ENCODE measurements at regions not wholly inside any gene's neighbourhood (a gene's known extent, or its start where the extent isn't known, plus 50 kb on each side); places are given as distances from the start of the nearest gene placed in this dataset.

DNA sequence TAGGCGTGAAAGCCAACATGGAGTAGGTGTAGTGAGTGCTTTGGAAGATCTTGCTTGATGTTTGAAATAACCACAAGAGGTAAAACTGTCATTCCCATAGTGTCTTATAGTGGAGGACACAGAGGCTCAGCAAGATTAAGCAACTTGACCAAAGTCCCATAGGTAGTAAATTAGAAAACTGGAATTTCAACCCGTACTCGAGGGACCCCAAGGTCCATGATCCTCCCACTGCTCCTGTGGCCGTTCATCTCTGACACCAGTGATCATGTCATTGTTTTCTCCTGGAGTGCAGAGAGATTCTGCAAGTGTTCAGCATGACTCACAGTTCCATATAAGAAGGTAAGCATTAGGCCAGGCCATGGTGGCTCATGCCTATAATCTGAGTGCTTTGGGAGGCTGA lies 126.9 kb downstream of the FGF9 start:
- H2AFZ ChIP-seq (ENCODE audit: low read depth, low read length), result no peak overlapping the region
- H3K27me3 ChIP-seq (ENCODE audit: insufficient read depth, low read length), result no peaks in the 10 kb centered on the region
- no peaks in the 10 kb centered on the region for H3K9me3 ChIP-seq (ENCODE audit: low read length)
- H3K4me1 ChIP-seq (ENCODE audit: insufficient read depth, low read length), result peaks cover 12% of the 10 kb centered on the region
- H3K4me3 ChIP-seq (ENCODE audit: low read length), result no peak overlapping the region
- no peaks in the 10 kb centered on the region for H3K36me3 ChIP-seq (ENCODE audit: insufficient read depth, low read length)

DNA sequence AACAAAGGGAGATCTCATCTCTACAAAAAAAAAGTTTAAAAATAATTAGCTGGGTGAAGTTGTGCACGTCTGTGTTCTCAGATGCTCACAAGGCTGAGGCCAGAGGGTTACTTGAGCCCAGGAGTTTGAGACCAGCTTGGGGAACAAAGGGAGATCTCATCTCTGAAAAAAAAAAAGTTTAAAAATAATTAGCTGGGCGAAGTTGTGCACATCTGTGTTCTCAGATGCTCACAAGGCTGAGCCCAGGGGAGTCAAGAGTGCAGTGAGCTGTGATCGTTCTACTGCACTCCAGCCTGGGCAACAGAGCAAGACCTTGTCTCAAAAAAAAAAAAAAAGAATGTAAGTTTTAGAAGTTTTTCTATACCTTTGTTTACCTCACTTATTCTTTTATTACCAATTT lies 127.3 kb downstream of the FGF9 start:
- Histone ChIP-seq H3K36me3 (ENCODE audit: insufficient read depth, low read length) (no peaks in the 10 kb centered on the region), H3K27me3 (ENCODE audit: insufficient read depth, low read length) (no peaks in the 10 kb centered on the region), H3K4me1 (ENCODE audit: insufficient read depth, low read length) (peaks cover 12% of the 10 kb centered on the region), H3K4me3 (ENCODE audit: low read length) (no peak overlapping the region), H3K9me3 (ENCODE audit: low read length) (no peaks in the 10 kb centered on the region), H2AFZ (ENCODE audit: low read depth, low read length) (no peak overlapping the region)

DNA sequence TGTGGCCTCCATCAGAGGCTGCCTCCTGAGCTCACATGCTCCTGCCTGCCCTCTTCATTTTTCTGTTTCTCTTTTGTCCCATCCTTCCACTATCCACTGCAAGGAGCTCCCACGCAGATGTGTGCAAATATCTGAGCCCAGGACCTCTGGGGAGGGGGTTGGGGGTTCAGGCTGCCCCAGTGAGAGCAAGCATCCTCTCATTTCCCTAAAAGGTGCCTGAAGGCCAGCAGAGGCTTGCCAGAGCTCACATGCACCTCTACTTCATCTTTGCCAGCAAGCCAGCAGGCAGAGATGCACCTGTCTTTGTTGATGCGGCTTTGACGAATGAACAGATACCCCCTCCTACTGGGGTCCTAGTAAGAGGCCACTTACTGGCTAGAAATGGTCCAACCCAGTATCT lies 128.8 kb downstream of the FGF9 start:
- H3K4me1 ChIP-seq (ENCODE audit: insufficient read depth, low read length), result peaks cover 12% of the 10 kb centered on the region
- H2AFZ ChIP-seq (ENCODE audit: low read depth, low read length), result no peak overlapping the region
- H3K9me3 ChIP-seq (ENCODE audit: low read length), result no peaks in the 10 kb centered on the region
- no peaks in the 10 kb centered on the region for H3K27me3 ChIP-seq (ENCODE audit: insufficient read depth, low read length)
- H3K36me3 ChIP-seq (ENCODE audit: insufficient read depth, low read length), result no peaks in the 10 kb centered on the region
- H3K4me3 ChIP-seq (ENCODE audit: low read length), result no peak overlapping the region

DNA sequence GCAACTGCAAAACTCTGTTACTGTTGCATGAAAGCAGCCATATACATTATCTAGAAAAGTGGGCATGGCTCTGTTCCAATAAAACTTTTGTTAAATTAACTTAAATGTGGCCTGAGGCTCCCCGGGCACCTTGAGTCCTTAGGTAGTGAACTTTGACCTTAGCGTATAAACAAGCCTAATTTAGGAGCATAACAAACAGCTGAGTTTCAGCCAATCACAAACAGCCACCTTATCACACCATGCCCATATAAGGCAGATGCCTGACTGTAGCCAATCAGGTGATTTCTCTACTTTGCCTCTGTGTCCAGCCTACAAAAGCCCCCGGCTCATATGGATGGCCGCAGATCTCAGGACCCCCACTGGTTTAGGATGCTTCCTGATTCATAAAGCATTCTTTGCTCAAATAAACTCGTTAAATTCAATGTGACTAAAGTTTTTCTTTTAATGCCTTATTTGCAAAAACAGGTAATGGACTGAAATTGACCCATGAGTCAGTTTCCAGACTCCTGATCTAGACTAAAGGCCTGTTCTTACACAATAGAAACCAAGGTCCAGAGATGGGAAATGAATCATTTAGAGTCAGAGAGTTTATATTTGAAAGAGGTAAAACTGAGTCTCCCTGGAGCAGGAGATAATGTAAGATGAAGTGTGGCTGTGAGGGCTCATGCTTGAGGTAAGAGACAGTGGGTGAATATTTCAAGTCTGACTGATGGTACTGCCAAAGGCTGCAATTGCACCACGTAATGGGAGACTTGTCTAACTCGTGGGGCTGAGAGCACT lies 130.2 kb downstream of the FGF9 start:
- Histone ChIP-seq H2AFZ (ENCODE audit: low read depth, low read length) (no peak overlapping the region), H3K27me3 (ENCODE audit: insufficient read depth, low read length) (no peaks in the 10 kb centered on the region)

DNA sequence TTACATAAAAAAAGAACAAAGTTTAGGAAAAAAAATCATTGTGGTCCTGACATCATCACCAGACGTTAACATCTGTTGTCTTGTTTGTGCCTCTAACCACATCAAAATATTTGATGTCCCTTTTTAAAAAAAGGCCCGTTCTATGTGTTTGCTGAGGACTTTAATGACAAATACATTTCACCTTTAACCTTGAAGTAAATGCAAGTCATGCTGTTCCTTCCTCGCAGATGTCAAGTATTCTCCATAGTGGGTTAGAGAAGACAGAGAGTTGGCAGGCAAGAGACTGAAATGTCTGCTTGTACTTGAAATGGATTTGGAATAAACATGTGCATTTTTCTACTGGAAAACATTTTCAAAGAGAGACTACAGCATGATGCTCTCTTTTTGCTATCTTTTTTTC lies 134.9 kb downstream of the FGF9 start:
- no peak overlapping the region for H2AFZ ChIP-seq (ENCODE audit: low read depth, low read length)
- H3K4me1 ChIP-seq (ENCODE audit: insufficient read depth, low read length), result no peaks in the 10 kb centered on the region
- no peak overlapping the region for H3K4me3 ChIP-seq (ENCODE audit: low read length)
- no peaks in the 10 kb centered on the region for H3K36me3 ChIP-seq (ENCODE audit: insufficient read depth, low read length)
- no peaks in the 10 kb centered on the region for H3K27me3 ChIP-seq (ENCODE audit: insufficient read depth, low read length)
- H3K9me3 ChIP-seq (ENCODE audit: low read length), result no peaks in the 10 kb centered on the region

More for the DNA sequence above, 130.2 kb downstream of the FGF9 start:
- Histone ChIP-seq H3K4me3 (ENCODE audit: low read length) (no peak overlapping the region), H3K9me3 (ENCODE audit: low read length) (no peaks in the 10 kb centered on the region), H3K36me3 (ENCODE audit: insufficient read depth, low read length) (no peaks in the 10 kb centered on the region), H3K4me1 (ENCODE audit: insufficient read depth, low read length) (peaks cover 11% of the 10 kb centered on the region)

DNA sequence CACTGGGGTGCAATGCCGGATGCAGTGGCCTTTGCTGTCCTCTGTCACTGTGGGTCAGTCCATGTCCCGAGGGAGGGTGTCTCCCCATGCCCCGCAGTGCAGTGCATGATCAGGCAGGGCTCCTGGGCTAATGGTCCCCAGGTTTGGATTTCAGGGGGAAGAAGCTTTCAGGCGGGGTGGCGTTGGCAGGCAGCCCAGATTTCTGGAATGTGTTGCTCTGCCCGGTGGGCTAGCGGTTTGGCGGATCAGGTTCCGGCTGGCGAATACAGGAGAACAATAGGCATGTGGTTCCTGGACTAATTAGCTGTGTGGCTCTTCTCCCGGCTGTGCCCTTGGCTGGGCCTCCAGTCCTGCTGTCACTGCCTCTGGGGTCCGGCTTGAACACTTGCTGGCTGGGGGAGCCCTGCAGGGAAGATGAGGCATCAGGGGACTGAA lies 141.3 kb downstream of the FGF9 start:
- Histone ChIP-seq H3K27me3 (ENCODE audit: insufficient read depth, low read length) (no peaks in the 10 kb centered on the region), H2AFZ (ENCODE audit: low read depth, low read length) (no peak overlapping the region), H3K4me3 (ENCODE audit: low read length) (no peak overlapping the region), H3K36me3 (ENCODE audit: insufficient read depth, low read length) (no peaks in the 10 kb centered on the region), H3K9me3 (ENCODE audit: low read length) (no peaks in the 10 kb centered on the region), H3K4me1 (ENCODE audit: insufficient read depth, low read length) (no peaks in the 10 kb centered on the region)

DNA sequence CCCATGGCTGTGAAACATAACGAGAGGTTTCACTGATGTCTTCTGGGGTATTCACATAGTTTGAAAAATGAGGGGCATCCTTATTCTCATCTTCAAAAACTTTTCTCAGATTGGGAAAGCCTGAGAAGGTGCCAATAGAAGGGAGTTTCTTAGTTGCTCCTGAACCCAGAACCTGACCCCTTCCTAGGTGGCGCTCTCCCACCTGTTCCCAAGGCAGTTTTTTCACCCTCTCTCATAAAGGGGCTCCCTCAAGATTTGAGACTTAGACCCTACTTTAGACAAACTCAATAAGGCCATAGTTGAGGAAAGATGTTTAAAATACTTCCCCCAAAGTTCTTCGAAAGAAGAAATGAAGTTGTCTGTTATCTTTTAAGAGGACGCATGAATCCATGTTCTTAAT lies 142.2 kb downstream of the FGF9 start:
- Histone ChIP-seq H3K27me3 (ENCODE audit: insufficient read depth, low read length) (no peaks in the 10 kb centered on the region), H3K9me3 (ENCODE audit: low read length) (no peaks in the 10 kb centered on the region), H3K36me3 (ENCODE audit: insufficient read depth, low read length) (no peaks in the 10 kb centered on the region), H3K4me1 (ENCODE audit: insufficient read depth, low read length) (no peaks in the 10 kb centered on the region), H3K4me3 (ENCODE audit: low read length) (no peak overlapping the region), H2AFZ (ENCODE audit: low read depth, low read length) (no peak overlapping the region)

DNA sequence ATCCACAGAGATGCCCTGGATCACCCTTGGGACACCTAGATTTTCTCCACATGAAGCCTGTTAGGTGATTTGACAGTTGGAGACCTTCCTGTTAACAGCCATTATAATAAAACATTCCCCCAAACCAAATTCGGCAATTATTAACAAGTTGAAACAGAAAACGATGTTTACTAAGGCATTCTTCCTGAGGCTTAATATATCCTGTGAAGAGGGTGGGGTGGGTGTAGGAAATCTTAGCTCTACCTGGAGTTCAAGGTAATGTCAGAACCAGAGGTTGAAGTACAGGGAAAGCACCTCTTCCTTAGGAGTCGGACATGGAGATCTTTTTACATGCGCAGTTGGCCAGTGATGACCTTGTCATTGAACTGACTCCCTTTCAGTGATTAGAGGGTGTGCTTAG lies 143.0 kb downstream of the FGF9 start:
- no peaks in the 10 kb centered on the region for H3K4me1 ChIP-seq (ENCODE audit: insufficient read depth, low read length)
- no peaks in the 10 kb centered on the region for H3K27me3 ChIP-seq (ENCODE audit: insufficient read depth, low read length)
- H3K4me3 ChIP-seq (ENCODE audit: low read length), result no peak overlapping the region
- H3K36me3 ChIP-seq (ENCODE audit: insufficient read depth, low read length), result no peaks in the 10 kb centered on the region
- H2AFZ ChIP-seq (ENCODE audit: low read depth, low read length), result no peak overlapping the region
- H3K9me3 ChIP-seq (ENCODE audit: low read length), result no peaks in the 10 kb centered on the region

DNA sequence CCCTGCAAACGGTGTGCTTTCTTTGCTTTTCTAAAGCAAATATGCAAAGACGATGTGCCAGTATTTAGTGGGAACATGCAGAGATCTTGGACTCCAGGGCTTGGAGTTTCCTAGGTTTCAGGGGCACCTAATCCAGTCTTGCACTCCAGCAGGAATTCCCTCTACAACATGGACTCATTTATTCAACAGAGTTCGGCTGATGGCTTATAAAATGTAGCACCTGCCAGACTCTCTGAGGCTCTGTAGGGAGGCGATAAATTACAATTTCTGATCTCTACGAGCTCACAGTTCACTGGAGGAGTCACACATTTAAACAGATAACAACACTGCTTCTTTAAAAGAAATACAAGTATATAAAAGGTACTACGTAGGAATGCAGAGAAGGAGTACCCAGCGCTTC lies 143.7 kb downstream of the FGF9 start:
- Histone ChIP-seq H3K9me3 (ENCODE audit: low read length) (no peaks in the 10 kb centered on the region), H3K36me3 (ENCODE audit: insufficient read depth, low read length) (no peaks in the 10 kb centered on the region), H3K4me3 (ENCODE audit: low read length) (no peak overlapping the region), H2AFZ (ENCODE audit: low read depth, low read length) (no peak overlapping the region), H3K4me1 (ENCODE audit: insufficient read depth, low read length) (no peaks in the 10 kb centered on the region), H3K27me3 (ENCODE audit: insufficient read depth, low read length) (no peaks in the 10 kb centered on the region)

DNA sequence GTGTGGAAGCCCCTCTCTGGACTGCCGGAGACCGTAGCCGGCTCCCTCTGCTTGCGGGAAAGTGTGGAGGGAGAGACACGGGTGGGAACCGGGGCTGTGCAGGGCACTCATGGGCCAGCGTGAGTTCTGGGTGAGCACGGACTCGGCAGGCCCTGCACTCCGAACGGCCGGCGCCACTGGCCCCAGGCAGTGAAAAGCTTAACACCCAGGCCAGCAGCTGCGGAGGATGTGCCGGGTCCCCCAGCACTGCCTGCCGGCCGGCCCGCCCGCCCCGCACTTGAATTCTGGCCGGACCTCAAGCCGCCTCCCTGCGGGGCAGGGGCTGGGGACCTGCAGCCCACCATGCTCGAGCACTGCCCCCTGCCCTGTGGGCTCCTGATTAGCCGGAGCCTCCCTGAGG lies 147.0 kb downstream of the FGF9 start:
- Histone ChIP-seq H3K9me3 (ENCODE audit: low read length) (no peaks in the 10 kb centered on the region), H2AFZ (ENCODE audit: low read depth, low read length) (no peak overlapping the region), H3K36me3 (ENCODE audit: insufficient read depth, low read length) (no peaks in the 10 kb centered on the region), H3K27me3 (ENCODE audit: insufficient read depth, low read length) (no peaks in the 10 kb centered on the region), H3K4me3 (ENCODE audit: low read length) (no peak overlapping the region), H3K4me1 (ENCODE audit: insufficient read depth, low read length) (no peaks in the 10 kb centered on the region)

DNA sequence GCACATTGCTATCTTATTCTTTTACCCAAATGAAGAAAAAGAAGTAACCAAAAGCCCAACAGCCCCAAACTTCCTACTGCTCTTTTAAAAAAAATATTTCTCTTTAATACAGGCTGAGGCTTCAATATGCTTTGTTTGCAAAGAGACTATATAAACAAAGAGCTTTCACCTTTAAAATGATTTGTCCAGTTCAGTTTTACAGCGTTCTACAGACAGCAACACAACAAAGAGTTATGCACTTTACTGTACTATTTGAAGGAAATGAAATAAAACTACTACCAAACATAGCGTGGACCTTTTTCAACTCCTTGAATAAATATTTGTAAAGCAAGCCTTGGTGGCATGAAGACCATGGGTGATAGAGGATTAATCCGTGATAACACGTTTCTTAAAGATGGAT lies 151.2 kb downstream of the FGF9 start:
- no peaks in the 10 kb centered on the region for H3K9me3 ChIP-seq (ENCODE audit: low read length)
- no peaks in the 10 kb centered on the region for H3K27me3 ChIP-seq (ENCODE audit: insufficient read depth, low read length)
- no peaks in the 10 kb centered on the region for H3K36me3 ChIP-seq (ENCODE audit: insufficient read depth, low read length)
- H3K4me1 ChIP-seq (ENCODE audit: insufficient read depth, low read length), result no peaks in the 10 kb centered on the region
- no peak overlapping the region for H2AFZ ChIP-seq (ENCODE audit: low read depth, low read length)
- no peak overlapping the region for H3K4me3 ChIP-seq (ENCODE audit: low read length)

DNA sequence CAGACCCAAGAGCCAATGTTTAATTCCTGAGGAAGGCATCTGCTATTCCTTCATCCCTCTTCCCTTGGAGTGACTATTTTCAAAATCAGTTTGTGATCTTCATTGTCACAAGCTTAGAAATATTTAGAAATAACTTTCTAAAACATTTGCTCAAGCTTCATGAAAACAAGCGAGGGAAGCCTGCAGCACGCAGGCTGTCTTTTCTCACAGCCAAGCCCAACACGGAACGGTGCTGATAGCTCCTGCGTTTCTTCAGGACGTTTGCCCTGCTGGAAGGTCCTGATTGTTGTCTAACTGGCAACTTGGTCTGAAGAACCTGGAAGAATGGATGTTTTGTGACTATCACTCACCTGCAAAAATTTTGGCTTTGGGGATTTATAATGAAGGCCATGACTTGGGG lies 152.5 kb downstream of the FGF9 start:
- Histone ChIP-seq H3K9me3 (ENCODE audit: low read length) (no peaks in the 10 kb centered on the region), H3K4me1 (ENCODE audit: insufficient read depth, low read length) (no peaks in the 10 kb centered on the region), H2AFZ (ENCODE audit: low read depth, low read length) (no peak overlapping the region), H3K36me3 (ENCODE audit: insufficient read depth, low read length) (no peaks in the 10 kb centered on the region), H3K4me3 (ENCODE audit: low read length) (no peak overlapping the region), H3K27me3 (ENCODE audit: insufficient read depth, low read length) (no peaks in the 10 kb centered on the region)

DNA sequence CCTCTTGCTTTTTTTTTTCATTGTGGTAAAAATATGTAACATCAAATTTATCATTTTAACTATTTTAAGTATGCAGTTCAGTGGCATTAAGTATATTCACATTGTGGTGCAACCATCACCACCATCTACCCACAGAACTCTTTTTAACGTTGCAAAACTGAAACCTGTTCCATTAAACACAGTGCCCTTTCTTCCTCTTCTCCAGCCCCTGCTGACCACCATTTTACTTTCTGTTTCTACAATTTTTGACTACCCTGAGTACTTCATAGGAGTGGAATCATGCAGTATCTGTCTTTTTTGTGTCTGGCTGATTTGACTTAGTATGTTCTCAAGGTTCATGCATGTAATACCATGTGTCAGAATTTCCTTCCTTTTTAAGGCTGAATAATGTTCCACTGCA lies 153.1 kb downstream of the FGF9 start:
- H3K4me1 ChIP-seq (ENCODE audit: insufficient read depth, low read length), result no peaks in the 10 kb centered on the region
- no peak overlapping the region for H2AFZ ChIP-seq (ENCODE audit: low read depth, low read length)
- no peaks in the 10 kb centered on the region for H3K36me3 ChIP-seq (ENCODE audit: insufficient read depth, low read length)
- no peaks in the 10 kb centered on the region for H3K9me3 ChIP-seq (ENCODE audit: low read length)
- H3K27me3 ChIP-seq (ENCODE audit: insufficient read depth, low read length), result no peaks in the 10 kb centered on the region
- H3K4me3 ChIP-seq (ENCODE audit: low read length), result no peak overlapping the region

DNA sequence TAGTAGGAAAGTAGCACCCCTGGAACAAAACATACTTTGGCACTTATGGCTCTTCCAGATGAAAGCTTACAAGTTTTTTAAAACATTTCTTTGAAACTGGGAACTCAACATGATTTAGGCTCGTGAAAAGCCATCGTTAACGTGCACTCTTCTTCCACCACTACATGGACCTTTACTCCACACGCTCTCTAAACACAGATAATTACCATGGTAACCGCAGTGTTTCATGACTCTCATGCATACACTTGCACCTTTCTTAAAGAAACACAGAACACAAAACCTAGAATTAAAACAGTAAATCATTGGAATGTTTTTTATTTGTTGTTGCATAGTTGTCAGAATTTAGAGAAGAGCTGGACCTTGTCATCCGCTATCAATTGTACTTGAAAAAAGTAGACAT lies 154.3 kb downstream of the FGF9 start:
- no peak overlapping the region for H2AFZ ChIP-seq (ENCODE audit: low read depth, low read length)
- no peaks in the 10 kb centered on the region for H3K4me1 ChIP-seq (ENCODE audit: insufficient read depth, low read length)
- no peaks in the 10 kb centered on the region for H3K9me3 ChIP-seq (ENCODE audit: low read length)
- no peak overlapping the region for H3K4me3 ChIP-seq (ENCODE audit: low read length)
- no peaks in the 10 kb centered on the region for H3K27me3 ChIP-seq (ENCODE audit: insufficient read depth, low read length)
- H3K36me3 ChIP-seq (ENCODE audit: insufficient read depth, low read length), result no peaks in the 10 kb centered on the region

Measured in neuron (in vitro differentiated cells).